ENCODE measurements at regions not wholly inside any gene's neighbourhood (a gene's known extent, or its start where the extent isn't known, plus 50 kb on each side); places are given as distances from the start of the nearest gene placed in this dataset.

GRCh38 chr2:222037211-222037610 lies 261.6 kb downstream of the PAX3 start:
- Histone ChIP-seq H2BK5ac (ENCODE audit: low read depth, low read length) (no peak overlapping the region), H3K4me2 (ENCODE audit: insufficient read depth in 1 of 2, low read depth in 2 of 2, low read length in 2 of 2) (no peak overlapping the region), H3K14ac (ENCODE audit: insufficient read length) (no peak overlapping the region), H3K79me1 (ENCODE audit: low read depth, low read length) (no peaks in the 10 kb centered on the region), H4K5ac (ENCODE audit: insufficient read length, low read depth, low read length) (no peak overlapping the region), H3K36me3 (ENCODE audit: control insufficient read depth in 2 of 4, insufficient read depth in 4 of 4, low read length in 3 of 4) (no peaks in the 10 kb centered on the region), H4K8ac (ENCODE audit: extremely low read depth, insufficient read depth, low read length) (no peak overlapping the region), H3K9me3 (ENCODE audit: insufficient read depth in 2 of 2, low read depth in 1 of 2, low read length in 1 of 2) (no peaks in the 10 kb centered on the region), H3K4me3 (ENCODE audit: extremely low read depth in 1 of 4, insufficient read depth in 2 of 4, low read depth in 3 of 4, low read length in 4 of 4) (no peak overlapping the region), H3K56ac (replicated peaks; ENCODE audit: insufficient read length, low read depth, low read length) (no peak overlapping the region), H2BK12ac (ENCODE audit: low read depth, low read length) (no peak overlapping the region), H4K91ac (replicated peaks; ENCODE audit: insufficient read length, low read length) (no peak overlapping the region), H2BK120ac (replicated peaks; ENCODE audit: low read depth, low read length) (no peak overlapping the region), H3K79me2 (ENCODE audit: control insufficient read depth in 1 of 2, insufficient read depth in 2 of 2, low read length in 2 of 2) (no peaks in the 10 kb centered on the region), H3K27me3 (replicated peaks in 1 of 4; ENCODE audit: control insufficient read depth in 3 of 4, extremely low read depth in 1 of 4, insufficient read depth in 3 of 4, low read length in 3 of 4) (peaks cover 0 to 4% (median 1%) of the 10 kb centered on the region in 4 experiments; a peak in 3 of 7 replicates), H2AK5ac (ENCODE audit: low read depth, low read length) (no peak overlapping the region), H2AFZ (ENCODE audit: low read length) (no peak overlapping the region), H3K23me2 (ENCODE audit: low read depth, low read length) (peaks cover 3% of the 10 kb centered on the region; the same call in 1 of the 2 replicates), H3K23ac (ENCODE audit: insufficient read length) (no peak overlapping the region), H3K9ac (replicated peaks in 1 of 4; ENCODE audit: extremely low read depth in 1 of 4, low read depth in 3 of 4, low read length in 3 of 4) (no peak overlapping the region), H2BK15ac (ENCODE audit: low read length) (no peak overlapping the region), H3K4me1 (replicated peaks in 1 of 4; ENCODE audit: control insufficient read depth in 3 of 4, insufficient read depth in 4 of 4, low read length in 3 of 4) (no peaks in the 10 kb centered on the region), H3K18ac (ENCODE audit: extremely low read depth, low read length) (no peak overlapping the region), H2BK20ac (ENCODE audit: low read length) (no peak overlapping the region), H3K4ac (replicated peaks; ENCODE audit: insufficient read length, low read depth, low read length) (no peak overlapping the region), H4K20me1 (replicated peaks in 1 of 2; ENCODE audit: control insufficient read depth in 1 of 2, insufficient read depth in 2 of 2, low read length in 2 of 2) (no peaks in the 10 kb centered on the region), H3K27ac (ENCODE audit: low read depth, low read length) (no peak overlapping the region)
- FAIRE-seq (no peak), DNase-seq (ENCODE audit: low read depth in 1 of 2, low spot score in 2 of 2) (no peak)
- WGBS, 2 experiments (ENCODE audit: extremely low coverage in 1 of 2, insufficient coverage in 1 of 2, insufficient read length in 1 of 2, insufficient replicate concordance in 2 of 2, low coverage in 1 of 2, low lambda C conversion rate in 2 of 2, missing lambda C conversion rate in 1 of 2) = 92% methylated on average over 3 of the region's 3 CpGs; no CpG with 5 or more reads in 1 of the 2 experiments
- ChIA-PET POLR2A (ENCODE audit: partially characterized antibody) (no interaction called here), CTCF (ENCODE audit: partially characterized antibody) (interaction anchor here (0.9 to 4.0 kb wide), 4 partner anchors 12 to 524 kb away, joined by 3 to 95 read pairs (median 24); no protein-coding TSS in a partner anchor)
- TF ChIP-seq BACH1 (IDR thresholded peaks at IDR 0.05; ENCODE audit: low read length) (no peak), EGR1 (IDR thresholded peaks at IDR 0.05; ENCODE audit: borderline replicate concordance, low read depth, low read length) (no peak), CBX8 (IDR thresholded peaks at IDR 0.05; ENCODE audit: borderline replicate concordance, low read depth, low read length) (no peak), RXRA (IDR thresholded peaks at IDR 0.05; ENCODE audit: insufficient read depth, low read depth, low read length) (no peak), ATF3 (IDR thresholded peaks at IDR 0.05; ENCODE audit: insufficient read depth, low read depth, low read length) (no peak), RNF2 (IDR thresholded peaks at IDR 0.05; ENCODE audit: borderline replicate concordance, low read depth, low read length, missing control alignments, poor library complexity, severe bottlenecking) (no peak), SIN3A (conservative IDR thresholded peaks at IDR 0.05 in 1 of 2, IDR thresholded peaks at IDR 0.05 in 1 of 2; ENCODE audit: low read depth in 1 of 2, low read length in 2 of 2) (no peak), POLR2A (IDR thresholded peaks at IDR 0.05; ENCODE audit: control extremely low read depth in 1 of 2, low read depth in 2 of 2, low read length in 2 of 2) (no peak), CTBP2 (IDR thresholded peaks at IDR 0.05; ENCODE audit: borderline replicate concordance, insufficient read depth, insufficient read length, low read length) (no peak), TAF7 (optimal IDR thresholded peaks at IDR 0.05; ENCODE audit: borderline replicate concordance, low read depth, low read length) (no peak), JUN (IDR thresholded peaks at IDR 0.05; ENCODE audit: low read depth, low read length) (no peak), CBX5 (IDR thresholded peaks at IDR 0.05; ENCODE audit: low read depth, low read length) (no peak)

All from H1 (cell line).